ENCODE measurements at regions not wholly inside any gene's neighbourhood (a gene's known extent, or its start where the extent isn't known, plus 50 kb on each side); places are given as distances from the start of the nearest gene placed in this dataset.

DNA sequence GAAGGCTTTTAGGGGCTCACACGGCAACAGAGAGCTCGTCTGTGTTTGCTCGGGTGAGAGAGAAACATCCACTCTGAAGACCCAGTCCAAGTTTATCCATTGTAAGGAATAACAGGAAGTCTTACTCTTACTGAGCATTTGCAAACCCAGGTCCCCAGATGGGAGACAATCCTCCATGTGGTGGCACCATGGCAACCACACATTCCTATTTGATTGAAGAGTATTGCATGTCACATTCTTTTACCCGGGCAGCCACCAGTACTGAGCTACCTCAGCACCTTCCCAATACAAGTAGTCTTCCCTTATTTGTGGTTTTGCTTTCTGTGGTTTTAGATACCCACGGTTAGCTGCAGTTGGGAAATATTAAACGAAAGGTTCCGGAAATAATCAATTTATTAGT lies 302.9 kb upstream of the RASGRP1 start:
- TF ChIP-seq GATA2 (IDR thresholded peaks at IDR 0.05; ENCODE audit: low read depth, low read length) (no peak), GATA3 (IDR thresholded peaks at IDR 0.05; ENCODE audit: low read depth, low read length) (no peak)

Measured in SH-SY5Y (cell line).